ENCODE measurements at regions not wholly inside any gene's neighbourhood (a gene's known extent, or its start where the extent isn't known, plus 50 kb on each side); places are given as distances from the start of the nearest gene placed in this dataset.

- DNase-seq (ENCODE audit: low spot score), result no peak
- no peak for ATAC-seq (ENCODE audit: insufficient number of reproducible peaks, low FRiP score, low read depth)
- H3K4me3 ChIP-seq, result no peak overlapping the region
- no peak for TF ChIP-seq CTCF (IDR thresholded peaks at IDR 0.05)
- H3K27me3 ChIP-seq (replicated peaks; ENCODE audit: insufficient read depth), result no peaks in the 10 kb centered on the region
- H3K27ac ChIP-seq, result no peak overlapping the region
- H3K9me3 ChIP-seq, result no peaks in the 10 kb centered on the region
- no peaks in the 10 kb centered on the region for H3K4me1 ChIP-seq (ENCODE audit: control insufficient read depth in 1 of 2, low read depth in 2 of 2)
- H3K36me3 ChIP-seq, result no peaks in the 10 kb centered on the region
Measured at GRCh38 chr2:415986-416610, 128.2 kb upstream of the ALKAL2 start.

- ATAC-seq (ENCODE audit: insufficient number of reproducible peaks, low FRiP score, low read depth) (no peak), DNase-seq (ENCODE audit: low spot score) (no peak)
- no peak overlapping the region for H3K27ac ChIP-seq
- no peaks in the 10 kb centered on the region for H3K27me3 ChIP-seq (replicated peaks; ENCODE audit: insufficient read depth)
- no peaks in the 10 kb centered on the region for H3K9me3 ChIP-seq
- no peak for TF ChIP-seq CTCF (IDR thresholded peaks at IDR 0.05)
- no peak overlapping the region for H3K4me3 ChIP-seq
- H3K36me3 ChIP-seq, result no peaks in the 10 kb centered on the region
- no peaks in the 10 kb centered on the region for H3K4me1 ChIP-seq (ENCODE audit: control insufficient read depth in 1 of 2, low read depth in 2 of 2)
Measured at GRCh38 chr2:409523-409922, 121.6 kb upstream of the ALKAL2 start.

- Histone ChIP-seq H3K9me3 (peaks cover 6% of the 10 kb centered on the region), H3K36me3 (no peaks in the 10 kb centered on the region), H3K4me1 (ENCODE audit: control insufficient read depth in 1 of 2, low read depth in 2 of 2) (no peaks in the 10 kb centered on the region), H3K27me3 (replicated peaks; ENCODE audit: insufficient read depth) (no peaks in the 10 kb centered on the region), H3K4me3 (no peak overlapping the region), H3K27ac (no peak overlapping the region)
- no peak for ATAC-seq (ENCODE audit: insufficient number of reproducible peaks, low FRiP score, low read depth)
- no peak for TF ChIP-seq CTCF (IDR thresholded peaks at IDR 0.05)
- no peak for DNase-seq (ENCODE audit: low spot score)
Measured at GRCh38 chr2:407630-408029, 119.7 kb upstream of the ALKAL2 start.

- H3K4me1 ChIP-seq (ENCODE audit: control insufficient read depth in 1 of 2, low read depth in 2 of 2), result no peaks in the 10 kb centered on the region
- no peaks in the 10 kb centered on the region for H3K27me3 ChIP-seq (replicated peaks; ENCODE audit: insufficient read depth)
- H3K27ac ChIP-seq, result no peak overlapping the region
- H3K9me3 ChIP-seq, result peaks cover 6% of the 10 kb centered on the region
- DNase-seq (ENCODE audit: low spot score) (no peak), ATAC-seq (ENCODE audit: insufficient number of reproducible peaks, low FRiP score, low read depth) (no peak)
- no peak overlapping the region for H3K4me3 ChIP-seq
- H3K36me3 ChIP-seq, result no peaks in the 10 kb centered on the region
- TF ChIP-seq CTCF (IDR thresholded peaks at IDR 0.05), result no peak
Measured at GRCh38 chr2:406876-407275, 119.0 kb upstream of the ALKAL2 start.

- DNase-seq (ENCODE audit: low spot score) (no peak), ATAC-seq (ENCODE audit: insufficient number of reproducible peaks, low FRiP score, low read depth) (no peak)
- Histone ChIP-seq H3K9me3 (peaks cover 6% of the 10 kb centered on the region), H3K4me1 (ENCODE audit: control insufficient read depth in 1 of 2, low read depth in 2 of 2) (no peaks in the 10 kb centered on the region), H3K27ac (no peak overlapping the region), H3K27me3 (replicated peaks; ENCODE audit: insufficient read depth) (no peaks in the 10 kb centered on the region), H3K4me3 (no peak overlapping the region), H3K36me3 (no peaks in the 10 kb centered on the region)
- TF ChIP-seq CTCF (IDR thresholded peaks at IDR 0.05), result no peak
Measured at GRCh38 chr2:406231-406630, 118.3 kb upstream of the ALKAL2 start.
